H9 (cell line): ENCODE measurements at regions not wholly inside any gene's neighbourhood (a gene's known extent, or its start where the extent isn't known, plus 50 kb on each side); places are given as distances from the start of the nearest gene placed in this dataset.

Source experiments
- DNase-seq: peaks from one replicate; pipeline ENCODE4 v3.0.0-alpha.2; 2017
- H2AFZ ChIP-seq: one replicate; pipeline ENCODE4 v1.6.1; 2013; ENCODE audit warnings: mild to moderate bottlenecking, low read length, control low read depth, moderate library complexity
- H2AK5ac ChIP-seq: 2 replicates; pipeline ENCODE4 v1.6.1; 2013; ENCODE audit warnings: low read length, control low read depth, mixed read lengths; ENCODE audit not compliant: insufficient read length
- H2BK120ac ChIP-seq: one replicate; pipeline ENCODE4 v1.6.1; 2013; ENCODE audit warnings: low read depth, mild to moderate bottlenecking, low read length, control low read depth, inconsistent platforms; ENCODE audit not compliant: poor library complexity, severe bottlenecking
- H2BK12ac ChIP-seq: 2 replicates; pipeline ENCODE4 v1.6.1; 2013; ENCODE audit warnings: low read length, control low read depth, mixed read lengths, low read depth; ENCODE audit not compliant: insufficient read length
- H2BK15ac ChIP-seq: 2 replicates; pipeline ENCODE4 v1.6.1; 2013; ENCODE audit warnings: low read depth, low read length, control low read depth
- H2BK20ac ChIP-seq: one replicate; pipeline ENCODE4 v1.6.1; 2013; ENCODE audit warnings: low read depth, mild to moderate bottlenecking, low read length, control low read depth, inconsistent platforms; ENCODE audit not compliant: poor library complexity, severe bottlenecking
- H2BK5ac ChIP-seq: 2 replicates; pipeline ENCODE4 v1.6.1; 2013; ENCODE audit warnings: low read length, control low read depth, mixed read lengths; ENCODE audit not compliant: insufficient read length
- H3K14ac ChIP-seq: 2 replicates; pipeline ENCODE4 v1.6.1; 2013; ENCODE audit warnings: low read length, control low read depth; ENCODE audit not compliant: insufficient read depth
- H3K18ac ChIP-seq: 2 replicates; pipeline ENCODE4 v1.6.1; 2013; ENCODE audit warnings: low read depth, mild to moderate bottlenecking, mixed read lengths, low read length, control low read depth; ENCODE audit not compliant: insufficient read length
- H3K23ac ChIP-seq: 2 replicates; pipeline ENCODE4 v1.6.1; 2013; ENCODE audit warnings: low read length, control low read depth, mixed read lengths, low read depth; ENCODE audit not compliant: insufficient read length
- H3K23me2 ChIP-seq: 2 replicates; pipeline ENCODE4 v1.6.1; 2013; ENCODE audit warnings: low read depth, mild to moderate bottlenecking, mixed read lengths, low read length, control low read depth; ENCODE audit not compliant: insufficient read length, poor library complexity, severe bottlenecking
- H3K27ac ChIP-seq: 2 replicates; pipeline ENCODE4 v1.5.1; 2013; ENCODE audit warnings: low read length, control low read depth, mixed read lengths, low read depth; ENCODE audit not compliant: insufficient read length
- H3K27me3 ChIP-seq: 2 replicates; pipeline ENCODE4 v1.6.1; 2013; ENCODE audit warnings: low read length, control low read depth, inconsistent platforms; ENCODE audit not compliant: insufficient read depth
- H3K4ac ChIP-seq: 2 replicates; pipeline ENCODE4 v1.6.1; 2013; ENCODE audit warnings: low read depth, mild to moderate bottlenecking, control low read depth, inconsistent platforms, low read length, moderate library complexity
- H3K4me1 ChIP-seq: 2 replicates; pipeline ENCODE4 v1.6.1; 2013; ENCODE audit warnings: low read length, control low read depth, inconsistent platforms; ENCODE audit not compliant: insufficient read depth
- H3K4me2 ChIP-seq: 2 replicates; pipeline ENCODE4 v1.6.1; 2013; ENCODE audit warnings: low read length, control low read depth, mixed read lengths; ENCODE audit not compliant: insufficient read length, insufficient read depth
- H3K56ac ChIP-seq: 2 replicates; pipeline ENCODE4 v1.6.1; 2013; ENCODE audit warnings: low read depth, mild to moderate bottlenecking, mixed read lengths, low read length, control low read depth; ENCODE audit not compliant: insufficient read length
- H3K79me1 ChIP-seq: 2 replicates; pipeline ENCODE4 v1.6.1; 2013; ENCODE audit warnings: low read depth, mild to moderate bottlenecking, moderate library complexity, low read length, control low read depth, inconsistent platforms; ENCODE audit not compliant: insufficient read depth, poor library complexity, severe bottlenecking
- H3K79me2 ChIP-seq: 2 replicates; pipeline ENCODE4 v1.6.1; 2013; ENCODE audit warnings: low read length, control low read depth, inconsistent platforms; ENCODE audit not compliant: insufficient read depth
- H3K9ac ChIP-seq: 2 replicates; pipeline ENCODE4 v1.6.1; 2013; ENCODE audit warnings: low read length, control low read depth, mixed read lengths; ENCODE audit not compliant: insufficient read length; ENCODE audit errors: extremely low read depth
- H3K9me3 ChIP-seq: one replicate; pipeline ENCODE4 v1.6.1; 2013; ENCODE audit warnings: low read depth, low read length, inconsistent platforms; ENCODE audit not compliant: control insufficient read depth
- H3T11ph ChIP-seq: one replicate; pipeline ENCODE4 v1.6.1; 2013; ENCODE audit warnings: mild to moderate bottlenecking, low read length, control low read depth, inconsistent platforms
- H4K20me1 ChIP-seq: one replicate; pipeline ENCODE4 v1.6.1; 2013; ENCODE audit not compliant: control insufficient read depth, insufficient read length, insufficient read depth
- H4K5ac ChIP-seq: 2 replicates; pipeline ENCODE4 v1.6.1; 2013; ENCODE audit warnings: low read depth, mild to moderate bottlenecking, mixed read lengths, low read length, control low read depth; ENCODE audit not compliant: insufficient read length
- H4K8ac ChIP-seq: replicated peaks from 2 replicates; pipeline ENCODE4 v1.6.1; 2013; ENCODE audit warnings: low read length, control low read depth, mixed read lengths, low read depth; ENCODE audit not compliant: insufficient read length
- H4K91ac ChIP-seq: 2 replicates; pipeline ENCODE4 v1.6.1; 2013; ENCODE audit warnings: low read depth, mild to moderate bottlenecking, moderate library complexity, mixed read lengths, low read length, control low read depth; ENCODE audit not compliant: insufficient read length
- H3K27ac Mint-ChIP-seq, 3 experiments: 2 replicates in 2 of 3; 3 replicates in 1 of 3; pipeline ENCODE4 v1.8.0; 2020 to 2021; ENCODE audit warnings: mixed read lengths in 3 of 3, mild to moderate bottlenecking in 1 of 3, moderate library complexity in 1 of 3
- H3K27me3 Mint-ChIP-seq: 2 replicates; pipeline ENCODE4 v1.8.0; 2021; ENCODE audit warnings: low read depth, mild to moderate bottlenecking, moderate library complexity, mixed read lengths
- H3K36me3 Mint-ChIP-seq, 3 experiments: 2 replicates in 2 of 3; 3 replicates in 1 of 3; pipeline ENCODE4 v1.8.0; 2020 to 2021; ENCODE audit warnings: low read depth in 3 of 3, mixed read lengths in 3 of 3; ENCODE audit not compliant: insufficient read depth in 1 of 3
- H3K4me1 Mint-ChIP-seq, 2 experiments: 2 replicates each; pipeline ENCODE4 v1.8.0; 2020; ENCODE audit warnings: mixed read lengths in 2 of 2
- H3K4me3 Mint-ChIP-seq, 2 experiments: 2 replicates in 1 of 2; 3 replicates in 1 of 2; pipeline ENCODE4 v1.8.0; 2020 to 2021; ENCODE audit warnings: mild to moderate bottlenecking in 2 of 2, mixed read lengths in 2 of 2, moderate library complexity in 1 of 2
- H3K9me3 Mint-ChIP-seq, 2 experiments: 2 replicates in 1 of 2; 3 replicates in 1 of 2; pipeline ENCODE4 v1.8.0; 2020; ENCODE audit warnings: mild to moderate bottlenecking in 2 of 2, mixed read lengths in 2 of 2, moderate library complexity in 1 of 2
- WGBS: extraction: QIAGEN DNeasy Blood & Tissue Kit; methylation state at CpG from one replicate; pipeline ENCODE4 v1.1.7; 2013; ENCODE audit warnings: missing lambda C conversion rate, low lambda C conversion rate, mixed read lengths; ENCODE audit not compliant: insufficient read length; ENCODE audit errors: extremely low coverage; 5-methylcytosine and 5-hydroxymethylcytosine counted together
- TF ChIP-seq, protein P1 (sequence below): fragments of 200-600 bp; sonication (generic); conservative IDR thresholded peaks from 3 replicates; pipeline ENCODE4 v1.8.0; 2021; ENCODE audit warnings: antibody characterized with exemption, mild to moderate bottlenecking

- H4K20me1 ChIP-seq, result no peaks in the 10 kb centered on the region
- TF ChIP-seq, protein P1, sequence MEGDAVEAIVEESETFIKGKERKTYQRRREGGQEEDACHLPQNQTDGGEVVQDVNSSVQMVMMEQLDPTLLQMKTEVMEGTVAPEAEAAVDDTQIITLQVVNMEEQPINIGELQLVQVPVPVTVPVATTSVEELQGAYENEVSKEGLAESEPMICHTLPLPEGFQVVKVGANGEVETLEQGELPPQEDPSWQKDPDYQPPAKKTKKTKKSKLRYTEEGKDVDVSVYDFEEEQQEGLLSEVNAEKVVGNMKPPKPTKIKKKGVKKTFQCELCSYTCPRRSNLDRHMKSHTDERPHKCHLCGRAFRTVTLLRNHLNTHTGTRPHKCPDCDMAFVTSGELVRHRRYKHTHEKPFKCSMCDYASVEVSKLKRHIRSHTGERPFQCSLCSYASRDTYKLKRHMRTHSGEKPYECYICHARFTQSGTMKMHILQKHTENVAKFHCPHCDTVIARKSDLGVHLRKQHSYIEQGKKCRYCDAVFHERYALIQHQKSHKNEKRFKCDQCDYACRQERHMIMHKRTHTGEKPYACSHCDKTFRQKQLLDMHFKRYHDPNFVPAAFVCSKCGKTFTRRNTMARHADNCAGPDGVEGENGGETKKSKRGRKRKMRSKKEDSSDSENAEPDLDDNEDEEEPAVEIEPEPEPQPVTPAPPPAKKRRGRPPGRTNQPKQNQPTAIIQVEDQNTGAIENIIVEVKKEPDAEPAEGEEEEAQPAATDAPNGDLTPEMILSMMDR, result no peak
- H3K79me2 ChIP-seq, result no peaks in the 10 kb centered on the region
- Mint-ChIP-seq H3K27ac (peak overlapping the region in 2 of 3 experiments; percentile 27 to 54; a peak in 3 of 7 replicates), H3K9me3 (peaks cover 0 to 3% of the 10 kb centered on the region in 2 experiments; a peak in 2 of 5 replicates), H3K4me3 (peak overlapping the region in 1 of 2 experiments; percentile 0; a peak in 1 of 5 replicates), H3K4me1 (peaks cover 32 to 43% of the 10 kb centered on the region in 2 experiments), H3K27me3 (peaks cover 82% of the 10 kb centered on the region), H3K36me3 (no peaks in the 10 kb centered on the region)
- peaks cover 10% of the 10 kb centered on the region; the same call in 1 of the 2 replicates for H3K4me1 ChIP-seq
- no peak overlapping the region for H2BK20ac ChIP-seq
- no peaks in the 10 kb centered on the region for H3K23me2 ChIP-seq
- no peak overlapping the region for H3K23ac ChIP-seq
- no peak overlapping the region for H2BK12ac ChIP-seq
- no peak overlapping the region for H2AFZ ChIP-seq
- no peak overlapping the region for H3K18ac ChIP-seq
- no peak overlapping the region for H4K91ac ChIP-seq
- H3K27me3 ChIP-seq, result peaks cover 12% of the 10 kb centered on the region; the same call in 1 of the 2 replicates
- no peak overlapping the region for H3K27ac ChIP-seq
- DNase-seq, result peak; percentile 50
- H2BK120ac ChIP-seq, result no peak overlapping the region
- H4K8ac ChIP-seq, result no peak overlapping the region
- no peak overlapping the region for H3K14ac ChIP-seq
- no peak overlapping the region for H2BK15ac ChIP-seq
- no CpG with 5 or more reads among the region's 5 CpGs for WGBS
- H3K79me1 ChIP-seq, result no peaks in the 10 kb centered on the region
- H3K9ac ChIP-seq, result no peak overlapping the region
- H3K56ac ChIP-seq, result no peak overlapping the region
- H3K4me2 ChIP-seq, result peak overlapping the region; percentile 23
- H3K4ac ChIP-seq, result no peak overlapping the region
- H2AK5ac ChIP-seq, result no peak overlapping the region
- no peak overlapping the region for H2BK5ac ChIP-seq
- no peaks in the 10 kb centered on the region for H3K9me3 ChIP-seq
- H3T11ph ChIP-seq, result no peak overlapping the region
- H4K5ac ChIP-seq, result no peak overlapping the region
Observed at GRCh38 chr2:65557616-65558573, 125.5 kb upstream of the SPRED2 start.
